ENCODE measurements at regions not wholly inside any gene's neighbourhood (a gene's known extent, or its start where the extent isn't known, plus 50 kb on each side); places are given as distances from the start of the nearest gene placed in this dataset.

GRCh38 chr2:211068108-211068780 lies 511.8 kb downstream of the CPS1 start:
- no peak for FAIRE-seq

DNA sequence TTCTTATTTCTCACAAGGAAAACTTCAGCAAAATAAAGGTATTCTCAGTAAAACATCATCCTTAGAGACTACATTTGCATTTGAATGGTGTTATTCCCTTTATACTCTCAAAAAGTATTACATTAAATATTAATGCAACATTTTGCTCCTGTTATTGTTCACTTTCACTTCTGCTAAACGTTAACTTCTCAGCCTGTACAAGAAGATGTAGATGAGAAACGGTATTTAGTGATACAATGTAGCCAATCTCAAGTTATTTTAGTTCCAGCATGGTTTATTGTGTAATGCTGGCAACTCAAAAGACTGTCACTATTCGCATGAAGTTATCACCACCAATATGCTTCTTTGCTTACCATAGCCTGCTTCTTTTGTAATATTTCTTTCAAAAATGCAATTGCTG lies 514.1 kb downstream of the CPS1 start:
- FAIRE-seq = no peak

GRCh38 chr2:211077216-211077767 lies 520.9 kb downstream of the CPS1 start:
- FAIRE-seq = no peak

DNA sequence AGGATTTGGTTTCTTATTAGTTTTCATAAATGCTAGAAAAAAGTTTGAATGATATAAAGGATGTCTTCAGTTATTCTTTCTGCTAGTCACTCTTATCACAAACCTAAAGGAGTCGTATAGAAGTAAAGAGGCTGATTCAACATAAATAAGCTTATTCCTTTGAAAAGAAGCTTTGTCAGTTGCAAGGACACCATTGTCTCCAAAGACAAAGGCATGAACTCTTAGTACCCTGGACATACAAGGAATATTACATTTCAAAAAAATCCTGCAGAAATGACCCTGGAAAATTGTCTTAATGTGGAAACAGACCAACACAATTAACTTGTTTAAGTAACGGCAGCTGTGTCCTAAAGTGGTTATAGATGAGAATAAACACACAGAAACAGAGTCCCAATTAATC lies 528.0 kb downstream of the CPS1 start:
- no peak for FAIRE-seq

DNA sequence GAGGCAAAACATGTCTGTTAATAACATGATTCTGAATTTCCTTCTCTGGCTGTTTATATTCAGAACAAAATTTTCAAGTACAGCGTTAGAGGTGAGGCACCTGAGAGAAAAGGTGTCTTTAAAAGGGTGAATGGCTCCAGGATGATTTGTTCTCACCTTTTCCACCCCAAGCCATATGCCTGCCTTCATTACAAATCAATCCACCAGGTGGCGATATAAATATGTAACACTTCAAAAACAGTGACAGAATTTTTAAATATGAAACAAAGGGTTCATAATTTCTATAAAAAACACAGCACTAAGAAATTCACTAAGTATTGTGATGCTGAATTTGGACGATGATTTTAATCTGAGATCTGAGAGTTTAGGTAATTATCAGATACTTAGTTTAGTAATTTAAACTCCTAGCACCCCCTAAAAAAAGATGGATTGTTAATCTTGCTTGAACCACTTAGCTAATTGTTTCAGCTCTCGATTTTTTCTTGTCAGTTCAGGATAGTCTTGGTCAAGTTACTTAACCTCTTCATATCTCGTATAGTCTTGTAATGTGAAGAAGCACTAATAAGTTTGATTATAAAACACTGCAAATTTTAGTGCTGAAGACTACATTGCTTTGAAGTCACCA lies 528.8 kb downstream of the CPS1 start:
- no peak for FAIRE-seq

GRCh38 chr2:211086049-211086448 lies 529.6 kb downstream of the CPS1 start:
- FAIRE-seq = no peak

- FAIRE-seq = no peak
These were observed 532.7 kb downstream of the CPS1 start for GRCh38 chr2:211089127-211089526.

DNA sequence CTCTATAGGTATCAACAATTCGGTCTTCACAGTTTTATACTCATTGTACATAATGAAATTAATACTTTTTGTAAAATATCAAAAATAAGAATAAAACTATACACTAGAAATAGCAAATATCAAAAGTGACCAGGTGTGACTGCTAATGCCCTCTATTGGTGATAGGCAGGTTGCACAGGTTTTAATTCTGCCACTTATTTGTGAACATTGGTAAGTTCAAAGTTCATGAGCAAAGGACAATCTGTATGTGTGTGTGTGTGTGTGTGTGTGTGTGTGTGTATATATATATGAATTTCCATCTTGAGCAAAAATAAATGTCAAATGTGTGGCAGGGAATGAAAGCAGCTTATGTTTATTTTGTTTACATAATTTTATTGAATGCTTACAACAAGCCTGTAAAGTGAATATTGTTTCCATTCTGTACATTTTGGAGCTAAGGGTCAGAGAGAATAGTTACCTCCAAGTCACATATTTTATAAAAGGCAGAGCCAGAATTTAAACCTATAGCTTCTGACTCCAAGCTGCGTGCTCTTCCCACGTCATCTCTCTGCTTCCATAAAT lies 537.4 kb downstream of the CPS1 start:
- no peak for FAIRE-seq

DNA sequence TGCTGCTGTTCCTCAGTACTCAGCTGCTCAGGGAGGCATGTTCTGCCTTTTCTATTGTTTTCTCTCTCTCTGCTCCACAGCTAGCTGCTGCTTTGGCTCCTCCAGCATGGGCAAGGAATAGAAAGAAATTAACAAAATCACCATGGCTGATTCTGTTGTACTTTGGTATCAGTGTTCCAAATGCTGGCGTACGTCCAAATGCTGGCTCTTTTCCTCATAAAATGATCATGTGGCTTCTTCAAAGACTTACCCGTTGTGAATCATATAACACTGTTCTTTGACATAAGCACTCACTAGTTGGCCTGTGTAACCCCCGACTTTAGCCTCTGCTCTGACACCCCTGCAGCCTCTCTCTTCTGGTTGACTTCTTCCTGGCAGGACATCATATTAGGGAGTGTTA lies 547.6 kb downstream of the CPS1 start:
- no peak for FAIRE-seq

- FAIRE-seq = no peak
These were observed 557.2 kb downstream of the CPS1 start for GRCh38 chr2:211113334-211114175.

GRCh38 chr2:211114826-211115455 lies 558.5 kb downstream of the CPS1 start:
- FAIRE-seq = no peak

GRCh38 chr2:211117026-211117425 lies 560.6 kb downstream of the CPS1 start:
- FAIRE-seq = no peak

DNA sequence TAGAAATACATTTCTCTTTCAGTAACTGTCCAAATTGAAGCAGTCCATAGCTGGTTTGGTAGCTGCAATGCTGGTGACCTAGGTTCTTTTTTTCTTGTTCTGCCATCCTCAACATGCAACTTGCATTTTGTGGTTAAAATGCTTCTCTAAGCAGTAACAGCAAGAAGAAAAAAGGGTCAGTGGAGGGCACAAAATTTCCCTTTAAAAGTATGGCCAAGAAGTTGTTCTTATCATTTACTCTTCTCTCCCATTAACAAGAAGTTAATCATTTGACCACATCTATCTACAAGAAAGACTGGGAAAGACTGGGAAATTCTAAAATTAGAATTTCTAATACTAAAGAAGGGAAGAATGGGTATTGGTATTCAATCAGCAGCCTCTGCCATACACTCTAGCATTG lies 569.9 kb downstream of the CPS1 start:
- no peak for FAIRE-seq

GRCh38 chr2:211127501-211127900 lies 571.1 kb downstream of the CPS1 start:
- FAIRE-seq = no peak

GRCh38 chr2:211128287-211128686 lies 571.9 kb downstream of the CPS1 start:
- FAIRE-seq = no peak

DNA sequence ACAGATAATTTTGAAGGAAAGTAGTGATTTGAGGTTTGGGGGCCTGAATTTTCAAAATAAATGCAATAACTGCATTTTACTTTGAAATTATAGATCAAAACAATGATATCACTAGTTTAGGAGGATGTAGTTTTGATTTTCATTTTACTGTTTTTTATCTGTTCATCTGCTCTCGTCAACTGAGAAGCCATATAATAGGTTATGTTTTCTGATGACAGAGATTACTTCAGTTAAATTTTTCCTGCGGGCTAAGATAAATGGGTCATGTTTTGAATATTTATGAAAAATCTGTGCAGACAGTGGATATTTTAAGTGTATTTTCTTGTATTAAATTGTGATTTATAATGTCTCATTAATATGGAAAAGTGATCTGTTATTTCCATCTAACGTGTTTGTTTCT lies 573.4 kb downstream of the CPS1 start:
- FAIRE-seq = no peak

DNA sequence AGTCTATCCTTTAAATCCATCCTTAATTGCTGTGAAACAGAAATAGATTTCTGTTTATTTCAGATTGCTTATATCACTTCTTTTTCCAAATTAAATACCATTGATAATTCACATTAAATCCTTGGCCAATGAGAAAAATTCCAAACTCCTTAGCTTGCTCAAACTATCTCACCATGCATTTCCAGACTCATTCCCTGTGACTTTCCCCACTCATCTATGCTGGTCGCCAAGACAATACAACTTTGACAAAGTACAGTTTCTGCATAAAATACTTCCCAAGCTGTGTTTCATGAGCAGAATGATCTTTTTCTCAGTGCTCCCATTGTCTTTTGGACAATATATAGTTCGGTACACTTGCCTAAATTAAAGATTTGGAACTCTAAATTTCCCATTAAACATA lies 575.6 kb downstream of the CPS1 start:
- no peak for FAIRE-seq

GRCh38 chr2:211132573-211132972 lies 576.2 kb downstream of the CPS1 start:
- no peak for FAIRE-seq

GRCh38 chr2:211133766-211134165 lies 577.4 kb downstream of the CPS1 start:
- no peak for FAIRE-seq

- no peak for FAIRE-seq
These were observed 582.2 kb downstream of the CPS1 start for GRCh38 chr2:211138551-211138950.

GRCh38 chr2:211141646-211142045 lies 585.2 kb downstream of the CPS1 start:
- FAIRE-seq = no peak

GRCh38 chr2:211144078-211144477 lies 587.7 kb downstream of the CPS1 start:
- no peak for FAIRE-seq

Data from colon (tissue), 2 donors.